Heart left ventricle (tissue), 13 donors: ENCODE measurements at regions not wholly inside any gene's neighbourhood (a gene's known extent, or its start where the extent isn't known, plus 50 kb on each side); places are given as distances from the start of the nearest gene placed in this dataset.

ENCODE experiments used
- CTCF ChIP-seq, 12 donors: fragments of 200-600 bp; sonication (generic) in 4 of 12; IDR thresholded peaks; one replicate each; pipeline versions ENCODE4 v1.5.0 to v1.8.0; 2018 to 2022; ENCODE audit warnings: antibody characterized with exemption in 12 of 12, mild to moderate bottlenecking in 5 of 12
- POLR2A ChIP-seq, 2 donors: fragments of 450-650 bp; IDR thresholded peaks; one replicate each; pipeline ENCODE4 v1.6.1; 2017; ENCODE audit warnings: antibody characterized with exemption in 2 of 2, mild to moderate bottlenecking in 2 of 2, moderate library complexity in 2 of 2
- donor health status: ischemic (EF 13 %, LVEDD 7.1; RV severe dilation, severe dysfunction).
- donor health status: DM: no; HTN: yes; CAD: no.
- donor health status: DM: no; HTN: no; CAD: no.
- donor health status: ischemic (EF 25% LVEDD 6.9; RV normal size, moderate dysfunction).
- donor health status: ischemic (EF 25% LVEDD 5.7; RV mildly dilated, moderate dysfunction).
- donor health status: ischemic (EF 35%, LVEDD 5.7; RV mildly dilated, moderate dysfunction).
- donor health status: nonischemic (EF 11% LVEDD 7.7; RV severe dilation, severe dysfunction).
- donor health status: DM: yes; HTN: yes; CAD: no.
- donor health status: PGD.
- donor health status: ischemic (EF 29% LVEDD 5.4; RV normal size, mild dysfunction).
- donor health status: nonischemic (EF 23%, LVEDD 6.1; RV moderate dilation, normal function).

DNA sequence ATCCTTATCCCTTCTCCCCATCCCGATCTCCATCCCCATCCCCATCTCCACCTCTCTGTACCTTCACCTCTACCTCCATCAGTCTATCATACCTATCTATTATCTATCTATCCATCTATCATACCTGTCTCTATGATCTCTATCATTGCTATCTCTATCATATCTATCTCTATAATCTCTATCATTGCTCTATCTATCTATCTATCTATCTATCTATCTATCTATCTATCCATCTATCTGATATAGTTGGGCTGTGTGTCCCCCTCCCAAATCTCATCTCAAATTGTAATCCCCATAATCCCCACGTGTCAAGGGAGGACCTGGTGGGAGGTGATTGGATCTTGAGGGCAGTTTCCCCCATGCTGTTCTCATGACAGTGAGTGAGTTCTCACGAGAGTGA lies 97.9 kb upstream of the PAXBP1 start:
- TF ChIP-seq CTCF (IDR thresholded peaks at IDR 0.05) = no peak
- TF ChIP-seq POLR2A (IDR thresholded peaks at IDR 0.05) = no peak
